Endothelial cell (in vitro differentiated cells): ENCODE measurements at regions not wholly inside any gene's neighbourhood (a gene's known extent, or its start where the extent isn't known, plus 50 kb on each side); places are given as distances from the start of the nearest gene placed in this dataset.

Source experiments
- DNase-seq: peaks from one replicate; pipeline ENCODE4 v3.0.0; 2021; ENCODE audit warnings: low spot score
- H3K27ac Mint-ChIP-seq: one replicate; pipeline ENCODE4 v1.8.0; 2021; ENCODE audit warnings: mixed read lengths, inconsistent platforms; ENCODE audit not compliant: unreplicated experiment
- H3K27me3 Mint-ChIP-seq: one replicate; pipeline ENCODE4 v1.8.0; 2021; ENCODE audit warnings: mild to moderate bottlenecking, moderate library complexity, mixed read lengths, inconsistent platforms; ENCODE audit not compliant: unreplicated experiment
- H3K36me3 Mint-ChIP-seq: one replicate; pipeline ENCODE4 v1.8.0; 2021; ENCODE audit warnings: mild to moderate bottlenecking, low read depth, mixed read lengths, inconsistent platforms; ENCODE audit not compliant: unreplicated experiment
- H3K4me1 Mint-ChIP-seq: one replicate; pipeline ENCODE4 v1.8.0; 2021; ENCODE audit warnings: mild to moderate bottlenecking, mixed read lengths, inconsistent platforms; ENCODE audit not compliant: unreplicated experiment
- H3K4me3 Mint-ChIP-seq: one replicate; pipeline ENCODE4 v1.8.0; 2021; ENCODE audit warnings: mild to moderate bottlenecking, mixed read lengths, inconsistent platforms; ENCODE audit not compliant: unreplicated experiment
- H3K9me3 Mint-ChIP-seq: one replicate; pipeline ENCODE4 v1.8.0; 2021; ENCODE audit warnings: mixed read lengths, inconsistent platforms; ENCODE audit not compliant: unreplicated experiment
- TF ChIP-seq, protein P1 (sequence below): fragments of 200-600 bp; sonication (generic); IDR thresholded peaks from one replicate; pipeline ENCODE4 v1.5.0; 2021; ENCODE audit warnings: antibody characterized with exemption; ENCODE audit not compliant: unreplicated experiment

DNA sequence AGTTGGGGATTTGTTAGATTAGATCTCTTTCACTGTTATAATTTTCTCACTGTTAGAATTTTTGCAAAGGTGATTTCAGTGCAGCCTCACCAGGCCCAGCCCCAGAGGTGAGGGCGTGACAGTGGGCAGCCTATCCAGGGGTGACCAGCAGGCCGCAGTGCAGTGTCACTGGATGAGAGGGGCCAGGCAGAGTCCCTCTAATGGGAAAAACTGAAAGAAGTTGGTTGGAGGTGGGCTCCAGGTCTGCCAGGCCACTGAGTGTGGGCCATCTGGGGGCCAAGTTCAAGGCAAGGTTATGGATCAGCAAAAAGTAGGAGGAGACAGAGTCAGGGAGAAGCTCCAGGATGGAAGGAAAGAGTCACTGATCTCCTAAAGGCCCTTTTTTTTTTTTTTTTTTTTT is 90.5 kb upstream of the SDK1 start:
- no peaks in the 10 kb centered on the region for H3K4me1 Mint-ChIP-seq
- H3K9me3 Mint-ChIP-seq, result no peaks in the 10 kb centered on the region
- TF ChIP-seq, protein P1, sequence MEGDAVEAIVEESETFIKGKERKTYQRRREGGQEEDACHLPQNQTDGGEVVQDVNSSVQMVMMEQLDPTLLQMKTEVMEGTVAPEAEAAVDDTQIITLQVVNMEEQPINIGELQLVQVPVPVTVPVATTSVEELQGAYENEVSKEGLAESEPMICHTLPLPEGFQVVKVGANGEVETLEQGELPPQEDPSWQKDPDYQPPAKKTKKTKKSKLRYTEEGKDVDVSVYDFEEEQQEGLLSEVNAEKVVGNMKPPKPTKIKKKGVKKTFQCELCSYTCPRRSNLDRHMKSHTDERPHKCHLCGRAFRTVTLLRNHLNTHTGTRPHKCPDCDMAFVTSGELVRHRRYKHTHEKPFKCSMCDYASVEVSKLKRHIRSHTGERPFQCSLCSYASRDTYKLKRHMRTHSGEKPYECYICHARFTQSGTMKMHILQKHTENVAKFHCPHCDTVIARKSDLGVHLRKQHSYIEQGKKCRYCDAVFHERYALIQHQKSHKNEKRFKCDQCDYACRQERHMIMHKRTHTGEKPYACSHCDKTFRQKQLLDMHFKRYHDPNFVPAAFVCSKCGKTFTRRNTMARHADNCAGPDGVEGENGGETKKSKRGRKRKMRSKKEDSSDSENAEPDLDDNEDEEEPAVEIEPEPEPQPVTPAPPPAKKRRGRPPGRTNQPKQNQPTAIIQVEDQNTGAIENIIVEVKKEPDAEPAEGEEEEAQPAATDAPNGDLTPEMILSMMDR, result no peak
- H3K4me3 Mint-ChIP-seq, result no peak overlapping the region
- H3K36me3 Mint-ChIP-seq, result no peaks in the 10 kb centered on the region
- peaks cover 2% of the 10 kb centered on the region for H3K27me3 Mint-ChIP-seq
- no peak for DNase-seq
- H3K27ac Mint-ChIP-seq, result no peak overlapping the region

DNA sequence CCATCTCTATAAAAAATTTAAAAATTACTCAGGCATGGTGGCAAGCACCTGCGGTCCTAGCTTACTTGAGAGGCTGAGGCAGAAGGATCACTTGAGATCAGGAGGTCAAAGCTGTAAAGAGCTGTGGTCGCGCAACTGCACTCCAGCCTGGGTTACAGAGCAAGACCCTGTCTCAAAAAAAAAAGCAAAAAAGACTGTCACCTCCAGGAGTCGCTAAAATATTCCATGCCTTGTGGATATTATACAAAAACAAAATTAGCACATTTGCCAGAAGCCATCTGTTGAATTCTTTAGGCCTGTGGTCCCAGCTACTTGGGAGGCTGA is 87.0 kb upstream of the SDK1 start:
- no peaks in the 10 kb centered on the region for H3K36me3 Mint-ChIP-seq
- no peak for DNase-seq
- H3K27ac Mint-ChIP-seq, result no peak overlapping the region
- no peaks in the 10 kb centered on the region for H3K4me1 Mint-ChIP-seq
- TF ChIP-seq, protein P1, result no peak
- H3K9me3 Mint-ChIP-seq, result no peaks in the 10 kb centered on the region
- H3K4me3 Mint-ChIP-seq, result no peak overlapping the region
- peaks cover 2% of the 10 kb centered on the region for H3K27me3 Mint-ChIP-seq

DNA sequence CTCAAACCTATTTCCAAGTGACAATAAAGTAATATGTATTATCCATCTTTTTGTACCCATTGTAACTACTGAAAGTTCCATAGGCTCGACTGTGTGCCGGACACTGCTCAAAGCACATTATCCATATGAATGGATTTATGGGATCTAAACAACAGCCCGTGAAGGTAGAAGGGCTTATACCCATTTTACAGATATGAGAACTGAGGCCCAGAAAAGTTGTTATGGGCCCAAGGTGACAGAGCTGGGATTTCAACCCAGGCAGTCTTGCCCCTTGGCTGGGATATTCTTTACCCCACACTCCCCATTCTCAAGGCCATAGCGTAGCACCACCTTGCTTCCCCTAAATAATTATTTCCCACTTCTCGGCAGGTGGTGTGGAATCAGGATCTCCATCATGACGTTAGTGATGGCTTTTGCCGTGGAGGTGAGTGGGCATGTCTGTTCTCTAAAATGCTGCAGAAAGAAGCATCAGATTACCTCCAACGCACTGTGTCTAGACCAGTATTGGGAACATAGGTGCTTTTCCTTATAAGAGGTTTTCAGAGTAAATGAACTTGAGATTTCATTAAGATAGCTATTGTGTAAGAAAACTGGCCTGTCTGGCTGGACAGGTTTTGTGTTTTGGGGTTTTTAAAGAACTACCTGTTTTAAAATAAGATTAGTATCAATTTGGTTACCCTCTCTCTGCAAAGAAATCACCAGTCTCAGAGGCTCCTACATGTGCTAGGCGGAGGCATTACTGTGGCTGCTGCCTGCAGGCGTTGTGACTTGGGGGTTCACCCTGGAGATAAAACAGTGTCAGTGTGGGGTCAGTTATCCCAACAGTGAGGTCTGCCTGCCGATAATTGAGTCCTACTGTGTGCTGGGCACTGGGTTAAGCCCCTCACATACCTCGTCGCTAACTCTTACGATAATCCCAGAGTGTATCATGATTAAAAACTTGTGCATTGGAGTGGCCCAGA is 85.1 kb upstream of the SDK1 start:
- H3K4me1 Mint-ChIP-seq, result no peaks in the 10 kb centered on the region
- no peaks in the 10 kb centered on the region for H3K27me3 Mint-ChIP-seq
- no peak for DNase-seq
- H3K27ac Mint-ChIP-seq, result no peak overlapping the region
- TF ChIP-seq, protein P1, result no peak
- no peaks in the 10 kb centered on the region for H3K9me3 Mint-ChIP-seq
- no peak overlapping the region for H3K4me3 Mint-ChIP-seq
- H3K36me3 Mint-ChIP-seq, result no peaks in the 10 kb centered on the region

DNA sequence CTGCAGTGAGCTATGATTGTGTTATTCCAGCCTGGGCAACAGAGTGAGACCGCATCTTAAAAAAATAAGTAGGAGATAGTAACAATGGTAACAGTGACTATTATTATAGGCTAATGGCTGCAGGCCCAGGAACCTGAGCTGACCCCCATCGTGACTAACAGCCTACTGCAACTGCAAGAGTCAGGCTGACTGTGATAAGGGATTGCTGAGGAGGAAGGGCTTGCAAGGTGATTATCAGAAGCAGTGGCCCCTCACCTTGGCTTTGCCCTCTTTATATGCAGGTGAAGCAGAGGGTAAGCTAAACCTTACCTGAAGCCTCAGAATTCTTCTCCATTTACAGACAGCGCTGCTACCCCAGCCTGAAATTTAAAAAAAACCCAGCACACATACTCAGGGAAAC is 83.9 kb upstream of the SDK1 start:
- no peak for DNase-seq
- TF ChIP-seq, protein P1, result no peak
- no peaks in the 10 kb centered on the region for H3K27me3 Mint-ChIP-seq
- H3K4me1 Mint-ChIP-seq, result no peaks in the 10 kb centered on the region
- H3K4me3 Mint-ChIP-seq, result no peak overlapping the region
- no peaks in the 10 kb centered on the region for H3K9me3 Mint-ChIP-seq
- no peaks in the 10 kb centered on the region for H3K36me3 Mint-ChIP-seq
- no peak overlapping the region for H3K27ac Mint-ChIP-seq

DNA sequence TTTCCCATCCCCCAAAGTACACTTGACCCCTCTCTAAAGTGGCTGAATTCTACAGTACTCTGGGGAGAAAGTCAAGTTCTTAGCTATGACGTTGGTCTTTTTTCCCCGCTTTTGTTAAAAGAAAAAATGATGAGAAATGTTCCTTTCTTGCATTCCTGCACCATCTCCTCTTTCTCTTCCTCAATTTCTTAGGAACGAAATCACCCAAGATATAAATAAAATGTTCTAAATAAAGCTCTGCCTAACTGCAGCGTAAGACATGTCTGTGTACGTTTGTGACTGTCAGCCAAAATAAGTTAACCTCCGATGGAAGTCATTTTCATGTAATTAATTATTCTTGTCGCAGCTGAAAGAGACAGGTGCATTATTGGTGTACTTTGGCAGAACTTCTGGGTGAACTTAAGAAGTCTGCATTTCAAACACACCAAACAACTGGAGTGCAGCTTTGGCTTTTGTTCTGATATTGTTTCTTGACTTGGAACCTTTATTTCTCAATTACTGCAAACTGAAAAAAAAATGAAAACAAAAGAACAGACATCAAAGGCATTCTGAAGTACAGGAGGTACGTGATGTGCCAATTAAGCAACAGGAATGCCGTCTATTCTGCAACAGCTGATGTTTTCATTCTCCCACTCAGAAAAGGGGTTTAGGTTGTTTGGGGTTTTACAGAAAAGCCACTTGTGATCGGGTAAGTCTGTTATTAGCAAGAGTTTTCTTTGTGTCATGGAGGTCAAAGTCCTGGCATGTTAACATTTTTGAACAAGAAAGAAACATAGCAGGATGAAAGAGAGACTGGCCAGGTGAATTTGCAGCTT is 82.4 kb upstream of the SDK1 start:
- H3K4me3 Mint-ChIP-seq, result no peak overlapping the region
- no peak for DNase-seq
- no peak overlapping the region for H3K27ac Mint-ChIP-seq
- H3K4me1 Mint-ChIP-seq, result no peaks in the 10 kb centered on the region
- H3K27me3 Mint-ChIP-seq, result no peaks in the 10 kb centered on the region
- H3K9me3 Mint-ChIP-seq, result no peaks in the 10 kb centered on the region
- TF ChIP-seq, protein P1, result no peak
- H3K36me3 Mint-ChIP-seq, result no peaks in the 10 kb centered on the region
